Stimulated activated naive CD4-positive, alpha-beta T cell treated with Interleukin-2 at 50 U/mL for 16 hours (primary cell): ENCODE measurements at regions not wholly inside any gene's neighbourhood (a gene's known extent, or its start where the extent isn't known, plus 50 kb on each side); places are given as distances from the start of the nearest gene placed in this dataset.
"Not testable (repeated sequence)": the region's sequence is repeated elsewhere in the genome, so short reads cannot be mapped to it uniquely, and the experiment has no call there.

ENCODE experiments used
- DNase-seq: peaks from one replicate; lab custom pipeline; 2025; lab: John Stamatoyannopoulos, UW

- DNase-seq, result no peak
These were observed 50.1 kb upstream of the LTA4H start for GRCh38 chr12:96085475-96085874.

DNA sequence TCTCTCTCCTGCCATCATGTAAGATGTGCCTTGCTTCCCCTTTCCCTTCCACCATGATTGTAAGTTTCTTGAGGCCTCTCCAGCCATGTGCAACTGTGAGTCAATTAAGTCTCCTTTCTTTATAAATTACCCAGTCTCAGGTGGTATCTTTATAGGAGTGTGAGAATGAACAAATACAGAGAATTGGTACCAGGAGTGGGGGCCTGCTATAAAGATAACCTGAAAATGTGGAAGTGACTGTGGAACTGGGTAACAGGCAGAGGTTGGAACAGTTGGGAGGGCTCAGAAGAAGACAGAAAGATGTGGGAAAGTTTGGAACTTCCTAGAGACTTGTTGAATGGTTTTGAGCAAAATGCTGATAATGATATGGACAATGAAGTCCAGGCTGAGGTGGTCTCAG, 50.8 kb upstream of the LTA4H start:
- not testable (repeated sequence) for DNase-seq

DNA sequence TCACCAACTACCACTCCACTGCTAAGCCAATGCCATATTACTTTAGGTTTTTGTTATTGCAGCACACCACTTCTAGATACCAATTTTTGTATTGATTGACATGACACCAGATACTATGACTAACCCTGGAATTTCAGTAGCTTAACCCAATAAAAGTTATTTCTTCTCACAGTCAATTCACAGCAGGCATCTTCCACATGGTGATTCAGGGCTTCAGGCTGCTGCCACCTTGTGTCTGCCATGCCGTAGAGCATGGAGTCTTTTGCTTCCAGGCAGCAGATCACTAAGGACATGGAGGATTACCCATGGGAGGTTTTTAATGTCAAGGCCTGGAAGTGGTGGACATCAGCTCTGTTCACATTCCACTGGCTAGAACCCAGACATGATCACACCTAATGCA, 56.4 kb upstream of the LTA4H start:
- no peak for DNase-seq

DNA sequence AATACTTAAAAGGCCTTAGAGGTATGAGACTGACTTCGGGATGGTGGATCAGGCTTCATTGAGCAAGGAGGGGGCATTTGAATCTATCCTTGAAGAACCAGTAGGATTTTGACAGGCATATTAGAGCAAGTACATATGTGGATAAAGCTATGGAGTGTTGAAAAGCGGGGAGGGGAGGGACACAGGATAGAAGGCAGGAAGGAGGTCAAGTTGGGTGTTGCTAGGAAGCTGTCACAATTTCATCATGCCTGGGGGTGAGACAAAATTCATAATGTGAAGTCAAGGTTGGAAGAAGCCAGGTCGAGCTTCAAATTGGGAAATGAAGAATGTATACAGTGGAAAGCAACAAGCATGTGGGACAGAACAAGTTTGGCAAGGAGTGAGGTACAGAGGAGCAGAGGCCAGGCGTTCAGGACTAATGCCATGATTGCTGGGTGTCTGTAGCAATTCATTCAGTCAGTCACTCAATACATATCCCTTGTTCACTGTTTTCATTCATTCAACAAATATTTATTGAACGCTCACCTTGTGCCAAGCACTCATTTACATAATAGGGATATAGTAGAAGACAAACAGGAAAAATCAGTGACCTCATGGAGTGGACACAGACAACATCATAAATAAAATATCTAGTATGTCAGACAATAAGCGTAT, 58.3 kb upstream of the LTA4H start:
- DNase-seq, result no peak

DNA sequence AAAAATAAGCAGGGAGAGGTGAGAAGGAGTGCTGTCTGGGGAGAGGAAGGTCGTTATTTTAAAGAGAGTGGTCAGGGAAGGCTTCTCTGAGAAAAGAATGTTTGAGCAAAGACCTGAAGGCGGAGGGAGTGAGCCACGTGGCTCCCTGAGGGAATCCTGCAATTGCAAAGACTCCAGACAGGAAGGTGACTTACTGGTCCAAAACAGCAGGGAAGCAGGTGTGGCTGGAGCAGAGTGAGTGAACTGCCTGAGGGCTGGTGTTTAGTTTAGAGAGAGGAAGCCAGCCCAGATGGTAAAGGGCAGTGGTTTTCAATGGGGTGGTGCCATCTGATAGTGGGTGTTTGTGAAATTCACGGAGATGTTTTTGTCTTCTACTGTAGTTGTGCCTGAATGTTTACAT, 58.8 kb upstream of the LTA4H start:
- DNase-seq, result no peak

DNA sequence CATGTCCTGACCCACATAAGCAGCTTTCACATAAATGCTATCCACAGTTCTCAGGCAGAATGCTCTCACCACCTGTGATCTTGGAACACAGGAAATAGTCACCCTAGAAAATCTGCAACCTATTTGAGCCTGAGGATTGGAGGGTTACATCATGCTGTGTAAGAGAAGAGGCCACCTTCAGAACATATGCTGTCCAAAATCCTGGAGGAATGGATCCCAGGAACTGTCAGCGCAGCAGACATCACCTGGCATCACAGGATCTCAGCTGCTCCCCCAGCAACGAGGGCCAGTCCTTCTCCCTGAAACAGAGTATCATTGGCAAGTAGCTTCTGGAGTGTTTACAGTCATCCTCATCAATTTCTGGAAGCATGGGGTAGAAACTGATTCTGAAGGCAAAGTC, 63.2 kb upstream of the LTA4H start:
- no peak for DNase-seq

DNA sequence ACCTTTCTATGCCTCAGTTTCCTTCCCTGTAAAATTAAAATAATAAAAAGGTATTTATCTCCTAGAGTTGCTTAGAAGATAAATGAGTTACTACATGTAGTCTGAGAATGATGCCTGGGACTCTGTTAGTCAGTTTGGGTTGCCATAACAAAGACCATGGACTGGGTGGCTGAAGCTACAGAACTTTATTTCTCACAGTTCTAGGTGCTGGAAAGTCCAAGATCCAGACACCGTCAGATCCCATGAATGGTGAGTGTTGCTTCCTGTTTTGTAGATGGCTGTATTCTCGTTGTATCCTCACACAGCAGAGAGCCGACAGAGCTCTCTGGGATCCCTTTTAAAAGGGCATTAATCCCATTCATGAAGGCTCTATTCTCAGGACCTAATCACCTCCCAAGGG, 64.0 kb upstream of the LTA4H start:
- no peak for DNase-seq

DNA sequence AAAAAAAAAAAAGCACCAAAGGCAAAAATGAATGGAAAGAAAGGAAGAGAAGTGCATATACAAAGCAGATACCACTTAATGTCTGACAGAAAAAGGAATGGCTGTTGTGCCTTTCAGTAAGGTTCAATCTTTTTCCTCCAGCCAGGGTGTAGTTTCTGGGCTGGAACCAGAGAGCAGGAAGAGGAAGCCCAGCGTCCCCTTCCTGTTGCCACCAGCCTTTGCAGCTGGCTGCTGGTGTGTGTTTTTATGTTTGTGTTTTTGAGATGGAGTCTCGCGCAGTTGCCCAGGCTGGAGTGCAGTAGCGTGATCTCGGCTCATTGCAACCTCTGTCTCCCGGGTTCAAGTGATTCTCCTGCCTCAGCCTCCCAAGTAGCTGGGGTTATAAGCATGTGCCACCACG, 64.6 kb upstream of the LTA4H start:
- no peak for DNase-seq

GRCh38 chr12:96101806-96102205, 66.4 kb upstream of the LTA4H start:
- no peak for DNase-seq

GRCh38 chr12:96103067-96103644, 67.8 kb upstream of the LTA4H start:
- DNase-seq, result no peak

- DNase-seq, result no peak
These were observed 69.2 kb upstream of the LTA4H start for GRCh38 chr12:96104566-96104965.

GRCh38 chr12:96106137-96106536, 70.8 kb upstream of the LTA4H start:
- no peak for DNase-seq

GRCh38 chr12:96107236-96107635, 71.8 kb upstream of the LTA4H start:
- no peak for DNase-seq

GRCh38 chr12:96108321-96108720, 72.9 kb upstream of the LTA4H start:
- DNase-seq, result peak; percentile 4

DNA sequence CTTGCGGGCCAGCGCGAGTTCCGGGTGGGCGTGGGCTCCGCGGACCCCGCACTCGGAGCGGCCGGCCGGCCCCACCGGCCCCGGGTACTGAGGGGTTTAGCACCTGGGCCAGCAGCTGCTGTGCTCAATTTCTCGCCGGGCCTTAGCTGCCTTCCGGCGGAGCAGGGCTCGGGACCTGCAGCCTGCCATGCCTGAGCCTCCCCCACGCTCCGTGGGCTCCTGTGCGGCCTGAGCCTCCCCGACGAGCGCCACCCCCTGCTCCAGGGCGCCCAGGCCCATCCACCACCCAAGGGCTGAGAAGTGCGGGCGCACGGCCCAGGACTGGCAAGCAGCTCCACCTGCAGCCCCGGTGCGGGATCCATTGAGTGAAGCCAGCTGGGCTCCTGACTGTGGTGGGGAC, 73.6 kb upstream of the LTA4H start:
- DNase-seq, result not testable (repeated sequence)

DNA sequence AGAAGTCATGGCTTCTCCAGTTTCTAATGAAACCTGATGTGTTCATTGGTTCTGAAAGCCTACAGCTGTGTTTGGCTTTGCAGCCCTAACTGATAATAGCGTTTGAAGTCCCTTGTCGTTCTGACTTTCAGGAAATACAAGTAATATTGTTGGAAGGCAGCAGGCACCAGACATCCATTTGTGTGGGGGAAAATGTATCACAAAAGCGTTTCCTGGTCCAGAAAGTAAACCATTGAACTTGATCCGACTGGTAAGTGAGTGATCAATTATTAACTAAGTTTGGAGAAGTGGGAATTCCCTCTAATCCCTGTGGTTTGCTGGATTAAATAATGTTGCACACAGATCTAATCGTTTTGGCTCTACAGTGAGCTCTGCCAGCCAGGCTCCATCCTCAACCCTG, 77.3 kb upstream of the LTA4H start:
- no peak for DNase-seq

DNA sequence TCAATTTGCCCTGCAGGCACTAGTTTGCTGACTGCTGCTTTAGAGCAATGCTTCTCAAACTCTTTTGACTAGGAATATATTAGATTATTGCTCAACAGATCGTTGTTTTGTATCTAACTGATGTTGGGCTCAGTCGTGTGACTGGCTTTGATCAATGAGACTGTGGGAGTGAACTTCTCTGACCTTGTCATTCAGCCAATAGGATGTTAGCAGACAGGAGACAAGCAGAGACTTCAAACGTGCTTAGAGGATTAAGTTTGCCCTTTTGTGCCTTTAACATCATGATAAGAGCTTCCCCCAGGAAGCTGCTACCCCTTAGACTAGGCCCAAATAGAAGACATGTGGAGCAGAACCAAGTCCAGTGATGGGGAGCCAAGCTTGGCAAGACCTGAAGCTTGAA, 76.7 kb upstream of the ELK3 start:
- DNase-seq, result no peak

DNA sequence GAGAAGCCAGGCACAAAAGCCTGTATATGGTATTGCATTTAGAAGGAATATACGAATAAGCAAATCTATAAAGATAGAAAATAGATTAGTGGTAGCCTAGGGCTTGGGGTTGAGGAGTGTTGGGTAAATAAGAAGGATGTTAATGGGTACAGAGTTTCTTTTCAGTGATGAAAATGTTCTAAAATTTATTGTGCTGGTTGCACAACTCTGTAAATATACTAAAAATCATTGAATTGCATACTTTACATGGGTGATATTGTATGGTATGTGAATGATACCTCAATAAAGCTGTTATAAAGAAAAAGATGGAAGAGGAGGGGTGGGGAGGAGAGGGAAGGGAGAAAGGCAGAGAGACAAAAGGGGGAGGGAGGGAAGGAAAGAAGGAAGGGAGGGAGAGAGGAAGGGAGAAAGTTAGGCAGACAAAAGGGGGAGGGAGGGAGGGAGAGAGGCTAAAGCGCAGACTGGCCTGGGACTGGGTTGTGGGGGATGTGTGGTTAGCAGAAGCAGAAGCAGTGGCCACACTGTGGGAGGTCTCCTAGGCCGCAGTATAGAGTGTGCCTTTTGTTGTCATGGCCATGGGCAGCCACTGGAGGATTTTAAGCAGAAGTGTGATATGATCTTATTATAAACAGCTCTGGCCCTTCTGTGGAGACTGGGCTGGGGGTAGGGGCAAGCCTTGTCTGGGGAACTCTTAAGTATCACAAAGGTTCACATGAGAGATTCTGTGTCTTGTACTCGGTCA, 73.6 kb upstream of the ELK3 start:
- no peak for DNase-seq

GRCh38 chr12:96121271-96121711, 72.9 kb upstream of the ELK3 start:
- DNase-seq, result no peak

DNA sequence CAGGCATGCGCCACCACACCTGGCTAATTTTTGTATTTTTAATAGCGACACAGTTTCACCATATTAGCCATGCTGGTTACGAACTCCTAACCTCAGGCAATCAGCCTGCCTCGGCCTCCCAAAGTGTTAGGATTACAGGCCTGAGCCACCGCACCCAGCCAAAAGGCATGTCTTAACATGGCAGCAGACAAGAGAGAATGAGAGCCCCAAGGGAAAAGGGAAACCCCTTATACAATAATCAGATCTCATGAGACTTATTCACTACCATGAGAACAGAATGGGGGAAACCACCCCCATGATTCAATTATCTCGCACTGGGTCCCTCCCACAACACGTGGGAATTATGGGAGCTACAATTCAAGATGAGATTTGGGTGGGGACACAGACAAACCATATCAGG, 65.9 kb upstream of the ELK3 start:
- DNase-seq, result not testable (repeated sequence)

DNA sequence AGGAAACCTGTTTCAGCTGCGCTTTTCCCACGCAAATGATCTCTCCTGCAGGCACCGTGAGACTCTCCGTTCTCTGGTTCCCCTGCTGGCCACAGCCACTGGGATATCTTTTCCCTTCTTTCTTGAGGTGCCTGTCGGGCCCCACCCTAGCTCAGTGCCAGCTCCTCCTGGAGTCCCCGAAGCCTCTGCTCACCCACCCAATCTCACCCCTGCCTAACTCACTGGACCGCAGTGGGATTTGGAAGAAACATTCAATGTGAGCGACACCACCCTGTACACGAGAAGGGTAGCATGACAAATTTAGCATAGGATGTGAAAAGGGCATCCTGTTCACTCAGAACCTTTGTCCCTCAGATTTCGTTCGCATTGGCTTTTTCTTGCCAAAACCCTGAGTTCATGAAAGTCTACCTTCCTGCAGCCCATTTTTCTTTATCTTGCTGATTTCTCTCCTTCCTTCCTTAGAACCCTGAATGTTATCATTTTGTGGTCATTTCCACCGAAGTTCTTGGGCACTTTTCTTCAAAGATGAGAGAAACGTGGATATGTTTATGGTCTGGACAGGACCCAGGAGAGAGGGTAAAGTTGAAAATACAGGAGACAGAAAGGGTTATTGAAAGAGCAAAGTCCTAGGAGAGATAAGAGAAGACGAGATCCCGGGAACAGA, 63.6 kb upstream of the ELK3 start:
- DNase-seq, result no peak

- no peak for DNase-seq
These were observed 62.9 kb upstream of the ELK3 start for GRCh38 chr12:96131230-96131788.

DNA sequence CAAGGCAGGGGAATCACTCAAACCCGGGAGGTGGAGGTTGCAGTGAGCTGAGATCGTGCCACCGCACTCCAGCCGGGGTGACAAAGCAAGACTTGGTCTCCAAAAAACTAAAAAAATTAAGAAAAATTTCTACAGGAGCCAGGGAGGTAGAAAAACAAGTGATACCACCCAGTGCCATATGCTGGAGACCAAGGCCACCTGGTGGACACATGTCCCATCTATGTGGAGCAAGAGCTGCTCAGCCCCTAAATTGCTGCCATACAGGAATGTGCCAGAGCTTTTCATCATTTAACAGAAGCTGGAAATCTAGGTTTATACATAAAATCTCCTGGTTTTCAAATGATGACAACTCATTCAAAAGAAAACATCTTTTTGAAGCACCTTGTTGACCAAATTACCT, 61.4 kb upstream of the ELK3 start:
- DNase-seq, result no peak
